ENCODE measurements at regions not wholly inside any gene's neighbourhood (a gene's known extent, or its start where the extent isn't known, plus 50 kb on each side); places are given as distances from the start of the nearest gene placed in this dataset.
"Not testable (repeated sequence)": the region's sequence is repeated elsewhere in the genome, so short reads cannot be mapped to it uniquely, and the experiment has no call there.

- no peak for DNase-seq (ENCODE audit: low read depth)
Measured at GRCh38 chr2:35125871-35126270, 1229.7 kb upstream of the CRIM1 start.

- DNase-seq (ENCODE audit: low read depth): no peak
Measured at GRCh38 chr2:35125278-35125677, 1230.3 kb upstream of the CRIM1 start.

GRCh38 chr2:35116151-35116550 lies 1239.4 kb upstream of the CRIM1 start:
- no peak for DNase-seq (ENCODE audit: low read depth)

- DNase-seq (ENCODE audit: low read depth): peak; percentile 18
Measured at GRCh38 chr2:35114765-35115164, 1240.8 kb upstream of the CRIM1 start.

GRCh38 chr2:35112367-35112766 lies 1243.2 kb upstream of the CRIM1 start:
- not testable (repeated sequence) for DNase-seq (ENCODE audit: low read depth)

- DNase-seq (ENCODE audit: low read depth): no peak
Measured at GRCh38 chr2:35104309-35104708, 1251.3 kb upstream of the CRIM1 start.

GRCh38 chr2:35099342-35099741 lies 1256.2 kb upstream of the CRIM1 start:
- DNase-seq (ENCODE audit: low read depth): no peak

- DNase-seq (ENCODE audit: low read depth): peak; percentile 21
Measured at GRCh38 chr2:35082072-35082471, 1273.5 kb upstream of the CRIM1 start.

GRCh38 chr2:35081622-35082015 lies 1274.0 kb upstream of the CRIM1 start:
- peak; percentile 56 for DNase-seq (ENCODE audit: low read depth)

- peak; percentile 57 for DNase-seq (ENCODE audit: low read depth)
Measured at GRCh38 chr2:35081001-35081621, 1274.5 kb upstream of the CRIM1 start.

GRCh38 chr2:35080231-35080910 lies 1275.2 kb upstream of the CRIM1 start:
- DNase-seq (ENCODE audit: low read depth): peak; percentile 63

GRCh38 chr2:35067420-35067819 lies 1288.2 kb upstream of the CRIM1 start:
- DNase-seq (ENCODE audit: low read depth): no peak

GRCh38 chr2:35063836-35064235 lies 1291.7 kb upstream of the CRIM1 start:
- no peak for DNase-seq (ENCODE audit: low read depth)

- DNase-seq (ENCODE audit: low read depth): peak; percentile 26
Measured at GRCh38 chr2:35035883-35036282, 1319.7 kb upstream of the CRIM1 start.

GRCh38 chr2:35033748-35034147 lies 1321.8 kb upstream of the CRIM1 start:
- DNase-seq (ENCODE audit: low read depth): no peak

- no peak for DNase-seq (ENCODE audit: low read depth)
Measured at GRCh38 chr2:35023545-35023944, 1332.0 kb upstream of the CRIM1 start.

GRCh38 chr2:35000453-35000852 lies 1355.1 kb upstream of the CRIM1 start:
- no peak for DNase-seq (ENCODE audit: low read depth)

GRCh38 chr2:34998741-34999140 lies 1356.8 kb upstream of the CRIM1 start:
- DNase-seq (ENCODE audit: low read depth): no peak

- no peak for DNase-seq (ENCODE audit: low read depth)
Measured at GRCh38 chr2:34997779-34998178, 1357.8 kb upstream of the CRIM1 start.

- no peak for DNase-seq (ENCODE audit: low read depth)
Measured at GRCh38 chr2:34995196-34995595, 1360.4 kb upstream of the CRIM1 start.

GRCh38 chr2:34991508-34992274 lies 1363.9 kb upstream of the CRIM1 start:
- no peak for DNase-seq (ENCODE audit: low read depth)

GRCh38 chr2:34985474-34985873 lies 1370.1 kb upstream of the CRIM1 start:
- DNase-seq (ENCODE audit: low read depth): no peak

- no peak for DNase-seq (ENCODE audit: low read depth)
Measured at GRCh38 chr2:34980689-34981088, 1374.9 kb upstream of the CRIM1 start.
